Fibroblast of the aortic adventitia (primary cell): ENCODE measurements at regions not wholly inside any gene's neighbourhood (a gene's known extent, or its start where the extent isn't known, plus 50 kb on each side); places are given as distances from the start of the nearest gene placed in this dataset.

Source experiments
- DNase-seq: peaks from one replicate; pipeline ENCODE4 v3.0.0-alpha.2; 2010; ENCODE audit warnings: low read depth
- H3K4me3 ChIP-seq: 2 replicates; pipeline ENCODE4 v1.5.1; 2011; ENCODE audit warnings: low read depth, mild to moderate bottlenecking, control low read depth, low read length, moderate library complexity
- CTCF ChIP-seq: IDR thresholded peaks from 2 replicates; pipeline ENCODE4 v1.5.1; 2011; ENCODE audit warnings: mild to moderate bottlenecking, low read length, control low read depth, inconsistent platforms; ENCODE audit not compliant: insufficient read depth

DNA sequence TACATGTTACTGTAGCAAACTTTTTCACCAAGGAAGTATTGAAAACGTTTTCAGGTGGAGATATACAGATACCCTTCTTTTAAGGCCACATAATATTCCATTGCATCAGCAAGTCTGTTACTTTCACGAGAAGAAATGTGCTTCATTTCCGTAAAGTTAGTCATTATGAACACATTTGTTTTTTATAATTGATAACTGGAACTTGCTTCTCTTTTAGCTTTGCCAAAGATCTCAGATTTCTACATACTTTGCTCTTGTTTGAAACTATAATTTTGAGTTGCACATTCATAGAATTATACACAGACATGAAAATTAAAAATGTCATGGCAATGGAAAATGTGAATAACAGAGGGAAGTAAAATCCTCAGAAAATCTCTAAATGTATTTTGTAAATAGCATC, 128.7 kb upstream of the GIMD1 start:
- no peak for TF ChIP-seq CTCF
- no peak overlapping the region for H3K4me3 ChIP-seq
- DNase-seq: peak; percentile 57

GRCh38 chr4:106496061-106496460, 127.5 kb upstream of the GIMD1 start:
- peak; percentile 11 for DNase-seq
- TF ChIP-seq CTCF: no peak
- H3K4me3 ChIP-seq: no peak overlapping the region

GRCh38 chr4:106495476-106495875, 126.9 kb upstream of the GIMD1 start:
- TF ChIP-seq CTCF: no peak
- no peak overlapping the region for H3K4me3 ChIP-seq
- peak; percentile 85 for DNase-seq

- TF ChIP-seq CTCF: no peak
- DNase-seq: peak; percentile 33
- no peak overlapping the region for H3K4me3 ChIP-seq
These were observed 125.5 kb upstream of the GIMD1 start for GRCh38 chr4:106494066-106494465.

DNA sequence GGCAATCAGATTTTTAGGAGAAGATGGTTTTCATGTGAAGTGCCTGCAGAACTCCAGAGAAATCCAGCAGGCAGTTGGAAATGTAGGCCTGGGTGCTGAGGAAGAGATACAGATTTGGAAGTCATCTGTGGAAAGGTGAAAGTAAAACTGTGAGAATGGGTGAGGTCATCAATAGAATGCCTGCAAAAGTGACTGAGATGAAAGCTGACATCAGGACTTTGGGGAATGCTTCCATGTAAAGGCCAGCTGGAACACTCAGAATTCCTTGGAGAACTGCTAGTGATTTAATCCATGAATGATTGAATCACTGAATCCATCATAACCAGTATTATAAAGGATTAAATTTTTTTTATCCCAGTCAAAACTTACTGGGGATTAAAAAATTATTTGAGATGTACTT, 124.5 kb upstream of the GIMD1 start:
- TF ChIP-seq CTCF: no peak
- H3K4me3 ChIP-seq: no peak overlapping the region
- peak; percentile 8 for DNase-seq

GRCh38 chr4:106486533-106486932, 118.0 kb upstream of the GIMD1 start:
- no peak for DNase-seq
- no peak for TF ChIP-seq CTCF
- H3K4me3 ChIP-seq: no peak overlapping the region

GRCh38 chr4:106481801-106482200, 113.2 kb upstream of the GIMD1 start:
- DNase-seq: no peak
- no peak overlapping the region for H3K4me3 ChIP-seq
- no peak for TF ChIP-seq CTCF
